ENCODE measurements at regions not wholly inside any gene's neighbourhood (a gene's known extent, or its start where the extent isn't known, plus 50 kb on each side); places are given as distances from the start of the nearest gene placed in this dataset.

DNA sequence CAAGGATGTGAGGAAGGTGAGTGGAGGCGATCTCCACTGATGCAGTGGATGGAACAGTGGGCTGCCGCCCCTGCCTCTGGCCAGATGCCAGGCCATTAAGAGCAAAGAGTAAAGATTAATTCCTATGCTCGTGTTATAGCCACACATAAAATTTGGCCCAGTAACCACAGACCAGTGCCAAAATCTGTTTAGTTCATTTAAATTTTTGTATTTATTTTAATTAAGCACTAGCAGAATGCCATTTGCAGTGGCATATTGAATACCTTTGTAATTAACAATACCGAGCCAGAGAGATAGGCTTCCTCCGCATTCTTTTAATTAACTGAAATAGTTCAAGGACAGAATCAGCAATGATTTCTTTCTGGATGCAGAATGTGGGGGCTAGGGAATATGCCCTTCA, 179.8 kb downstream of the MED10 start:
- no peaks in the 10 kb centered on the region for H3K36me3 ChIP-seq (ENCODE audit: insufficient read depth, low read length)
- no peak overlapping the region for H3K4me2 ChIP-seq (ENCODE audit: insufficient read depth, low read length)
- no peak for ATAC-seq (ENCODE audit: insufficient read depth, low read depth)
- no peak overlapping the region for H3K4me3 ChIP-seq (ENCODE audit: low read depth in 1 of 2, low read length in 2 of 2)
- H3K27me3 ChIP-seq (ENCODE audit: insufficient read depth, low read length, poor library complexity) = no peaks in the 10 kb centered on the region
- DNase-seq = no peak
- H3K9me3 ChIP-seq (ENCODE audit: insufficient read depth, low read length, severe bottlenecking) = no peaks in the 10 kb centered on the region
- no peak overlapping the region for H3K9ac ChIP-seq (ENCODE audit: low read depth, low read length)
- no peaks in the 10 kb centered on the region for H4K20me1 ChIP-seq (ENCODE audit: insufficient read depth, low read length)
- H3K79me2 ChIP-seq (ENCODE audit: insufficient read depth, low read length) = no peaks in the 10 kb centered on the region
- H2AFZ ChIP-seq (ENCODE audit: low read depth, low read length) = no peak overlapping the region
- TF ChIP-seq EZH2 (IDR thresholded peaks at IDR 0.05; ENCODE audit: borderline replicate concordance, low read depth, low read length, severe bottlenecking) = no peak
- TF ChIP-seq, protein P1, sequence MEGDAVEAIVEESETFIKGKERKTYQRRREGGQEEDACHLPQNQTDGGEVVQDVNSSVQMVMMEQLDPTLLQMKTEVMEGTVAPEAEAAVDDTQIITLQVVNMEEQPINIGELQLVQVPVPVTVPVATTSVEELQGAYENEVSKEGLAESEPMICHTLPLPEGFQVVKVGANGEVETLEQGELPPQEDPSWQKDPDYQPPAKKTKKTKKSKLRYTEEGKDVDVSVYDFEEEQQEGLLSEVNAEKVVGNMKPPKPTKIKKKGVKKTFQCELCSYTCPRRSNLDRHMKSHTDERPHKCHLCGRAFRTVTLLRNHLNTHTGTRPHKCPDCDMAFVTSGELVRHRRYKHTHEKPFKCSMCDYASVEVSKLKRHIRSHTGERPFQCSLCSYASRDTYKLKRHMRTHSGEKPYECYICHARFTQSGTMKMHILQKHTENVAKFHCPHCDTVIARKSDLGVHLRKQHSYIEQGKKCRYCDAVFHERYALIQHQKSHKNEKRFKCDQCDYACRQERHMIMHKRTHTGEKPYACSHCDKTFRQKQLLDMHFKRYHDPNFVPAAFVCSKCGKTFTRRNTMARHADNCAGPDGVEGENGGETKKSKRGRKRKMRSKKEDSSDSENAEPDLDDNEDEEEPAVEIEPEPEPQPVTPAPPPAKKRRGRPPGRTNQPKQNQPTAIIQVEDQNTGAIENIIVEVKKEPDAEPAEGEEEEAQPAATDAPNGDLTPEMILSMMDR (IDR thresholded peaks at IDR 0.05; ENCODE audit: borderline replicate concordance, extremely low read depth, low read length, poor library complexity, severe bottlenecking) = no peak
- no peak overlapping the region for H3K27ac ChIP-seq (ENCODE audit: low read length)
- H3K4me1 ChIP-seq (ENCODE audit: insufficient read depth, low read length) = no peaks in the 10 kb centered on the region

DNA sequence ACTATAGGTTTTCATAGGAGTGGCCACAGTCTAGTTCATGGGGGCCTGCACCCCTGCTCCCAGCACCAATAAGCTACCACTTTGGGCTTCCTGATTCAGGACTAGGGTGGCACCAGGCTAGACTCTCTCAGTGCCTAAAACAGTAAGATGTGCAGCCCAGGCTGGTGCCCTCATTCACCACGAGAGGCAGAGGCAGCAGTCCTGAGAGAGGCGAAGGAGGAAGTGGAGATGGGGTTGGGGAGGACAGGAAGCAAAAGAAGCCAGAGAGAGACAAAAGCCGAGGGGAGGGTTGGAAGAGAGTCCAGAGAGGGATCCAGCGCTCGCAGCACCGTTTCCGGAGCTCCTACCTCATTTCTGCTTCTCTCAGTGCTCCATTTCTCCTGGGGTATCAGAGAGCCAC, 180.9 kb downstream of the MED10 start:
- Histone ChIP-seq H3K9me3 (ENCODE audit: insufficient read depth, low read length, severe bottlenecking) (no peaks in the 10 kb centered on the region), H3K9ac (ENCODE audit: low read depth, low read length) (no peak overlapping the region), H3K4me3 (ENCODE audit: low read depth in 1 of 2, low read length in 2 of 2) (no peak overlapping the region), H4K20me1 (ENCODE audit: insufficient read depth, low read length) (no peaks in the 10 kb centered on the region), H3K27me3 (ENCODE audit: insufficient read depth, low read length, poor library complexity) (no peaks in the 10 kb centered on the region), H3K4me1 (ENCODE audit: insufficient read depth, low read length) (no peaks in the 10 kb centered on the region), H2AFZ (ENCODE audit: low read depth, low read length) (no peak overlapping the region), H3K27ac (ENCODE audit: low read length) (no peak overlapping the region), H3K36me3 (ENCODE audit: insufficient read depth, low read length) (no peaks in the 10 kb centered on the region), H3K4me2 (ENCODE audit: insufficient read depth, low read length) (no peak overlapping the region), H3K79me2 (ENCODE audit: insufficient read depth, low read length) (no peaks in the 10 kb centered on the region)
- no peak for TF ChIP-seq EZH2 (IDR thresholded peaks at IDR 0.05; ENCODE audit: borderline replicate concordance, low read depth, low read length, severe bottlenecking)
- TF ChIP-seq, protein P1 (IDR thresholded peaks at IDR 0.05; ENCODE audit: borderline replicate concordance, extremely low read depth, low read length, poor library complexity, severe bottlenecking) = no peak
- ATAC-seq (ENCODE audit: insufficient read depth, low read depth) (no peak; the same call in 2 of the 3 replicates), DNase-seq (no peak)

- H4K20me1 ChIP-seq (ENCODE audit: insufficient read depth, low read length) = no peaks in the 10 kb centered on the region
- H3K9me3 ChIP-seq (ENCODE audit: insufficient read depth, low read length, severe bottlenecking) = no peaks in the 10 kb centered on the region
- H3K36me3 ChIP-seq (ENCODE audit: insufficient read depth, low read length) = no peaks in the 10 kb centered on the region
- TF ChIP-seq, protein P1 (IDR thresholded peaks at IDR 0.05; ENCODE audit: borderline replicate concordance, extremely low read depth, low read length, poor library complexity, severe bottlenecking) = no peak
- TF ChIP-seq EZH2 (IDR thresholded peaks at IDR 0.05; ENCODE audit: borderline replicate concordance, low read depth, low read length, severe bottlenecking) = no peak
- no peaks in the 10 kb centered on the region for H3K79me2 ChIP-seq (ENCODE audit: insufficient read depth, low read length)
- H2AFZ ChIP-seq (ENCODE audit: low read depth, low read length) = no peak overlapping the region
- ATAC-seq (ENCODE audit: insufficient read depth, low read depth) (no peak), DNase-seq (no peak)
- H3K4me1 ChIP-seq (ENCODE audit: insufficient read depth, low read length) = no peaks in the 10 kb centered on the region
- H3K9ac ChIP-seq (ENCODE audit: low read depth, low read length) = no peak overlapping the region
- H3K27me3 ChIP-seq (ENCODE audit: insufficient read depth, low read length, poor library complexity) = no peaks in the 10 kb centered on the region
- no peak overlapping the region for H3K4me2 ChIP-seq (ENCODE audit: insufficient read depth, low read length)
- no peak overlapping the region for H3K27ac ChIP-seq (ENCODE audit: low read length)
- no peak overlapping the region for H3K4me3 ChIP-seq (ENCODE audit: low read depth in 1 of 2, low read length in 2 of 2)
Observed at GRCh38 chr5:6195711-6196358, 182.5 kb downstream of the MED10 start.
